ENCODE measurements at regions not wholly inside any gene's neighbourhood (a gene's known extent, or its start where the extent isn't known, plus 50 kb on each side); places are given as distances from the start of the nearest gene placed in this dataset.

DNA sequence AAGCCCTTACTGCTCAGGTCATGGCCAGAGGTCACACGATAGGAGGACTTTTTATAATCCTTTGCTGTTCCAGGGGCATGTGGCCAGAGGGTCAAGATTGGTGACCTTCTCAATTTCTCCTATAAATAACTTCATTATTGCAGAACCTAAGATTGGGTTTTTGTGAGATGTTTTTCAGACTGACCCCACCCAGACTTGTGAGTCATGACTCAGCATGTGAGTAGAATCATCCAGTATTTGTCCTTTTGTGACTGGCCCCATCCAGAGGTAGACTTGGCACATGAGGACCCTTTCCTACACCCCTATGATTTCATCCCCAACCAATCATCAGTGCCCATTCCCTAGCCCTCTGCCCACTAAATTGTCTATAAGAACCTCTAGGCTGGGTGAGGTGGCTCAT lies 84.5 kb upstream of the ABCC4 start:
- TF ChIP-seq, protein P1, sequence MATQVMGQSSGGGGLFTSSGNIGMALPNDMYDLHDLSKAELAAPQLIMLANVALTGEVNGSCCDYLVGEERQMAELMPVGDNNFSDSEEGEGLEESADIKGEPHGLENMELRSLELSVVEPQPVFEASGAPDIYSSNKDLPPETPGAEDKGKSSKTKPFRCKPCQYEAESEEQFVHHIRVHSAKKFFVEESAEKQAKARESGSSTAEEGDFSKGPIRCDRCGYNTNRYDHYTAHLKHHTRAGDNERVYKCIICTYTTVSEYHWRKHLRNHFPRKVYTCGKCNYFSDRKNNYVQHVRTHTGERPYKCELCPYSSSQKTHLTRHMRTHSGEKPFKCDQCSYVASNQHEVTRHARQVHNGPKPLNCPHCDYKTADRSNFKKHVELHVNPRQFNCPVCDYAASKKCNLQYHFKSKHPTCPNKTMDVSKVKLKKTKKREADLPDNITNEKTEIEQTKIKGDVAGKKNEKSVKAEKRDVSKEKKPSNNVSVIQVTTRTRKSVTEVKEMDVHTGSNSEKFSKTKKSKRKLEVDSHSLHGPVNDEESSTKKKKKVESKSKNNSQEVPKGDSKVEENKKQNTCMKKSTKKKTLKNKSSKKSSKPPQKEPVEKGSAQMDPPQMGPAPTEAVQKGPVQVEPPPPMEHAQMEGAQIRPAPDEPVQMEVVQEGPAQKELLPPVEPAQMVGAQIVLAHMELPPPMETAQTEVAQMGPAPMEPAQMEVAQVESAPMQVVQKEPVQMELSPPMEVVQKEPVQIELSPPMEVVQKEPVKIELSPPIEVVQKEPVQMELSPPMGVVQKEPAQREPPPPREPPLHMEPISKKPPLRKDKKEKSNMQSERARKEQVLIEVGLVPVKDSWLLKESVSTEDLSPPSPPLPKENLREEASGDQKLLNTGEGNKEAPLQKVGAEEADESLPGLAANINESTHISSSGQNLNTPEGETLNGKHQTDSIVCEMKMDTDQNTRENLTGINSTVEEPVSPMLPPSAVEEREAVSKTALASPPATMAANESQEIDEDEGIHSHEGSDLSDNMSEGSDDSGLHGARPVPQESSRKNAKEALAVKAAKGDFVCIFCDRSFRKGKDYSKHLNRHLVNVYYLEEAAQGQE (IDR thresholded peaks at IDR 0.05): no peak
- TF ChIP-seq BHLHE40 (IDR thresholded peaks at IDR 0.05; ENCODE audit: low read depth, low read length) (no peak), SREBF2 (IDR thresholded peaks at IDR 0.05) (no peak), MAFK (IDR thresholded peaks at IDR 0.05; ENCODE audit: partially characterized antibody) (peak; percentile 17), HOXA7 (CRISPR knock-in tag; IDR thresholded peaks at IDR 0.05) (no peak), EP300 (IDR thresholded peaks at IDR 0.05) (no peak), POLR2A (IDR thresholded peaks at IDR 0.05; ENCODE audit: low read length) (no peak)
- TF ChIP-seq, protein P2, sequence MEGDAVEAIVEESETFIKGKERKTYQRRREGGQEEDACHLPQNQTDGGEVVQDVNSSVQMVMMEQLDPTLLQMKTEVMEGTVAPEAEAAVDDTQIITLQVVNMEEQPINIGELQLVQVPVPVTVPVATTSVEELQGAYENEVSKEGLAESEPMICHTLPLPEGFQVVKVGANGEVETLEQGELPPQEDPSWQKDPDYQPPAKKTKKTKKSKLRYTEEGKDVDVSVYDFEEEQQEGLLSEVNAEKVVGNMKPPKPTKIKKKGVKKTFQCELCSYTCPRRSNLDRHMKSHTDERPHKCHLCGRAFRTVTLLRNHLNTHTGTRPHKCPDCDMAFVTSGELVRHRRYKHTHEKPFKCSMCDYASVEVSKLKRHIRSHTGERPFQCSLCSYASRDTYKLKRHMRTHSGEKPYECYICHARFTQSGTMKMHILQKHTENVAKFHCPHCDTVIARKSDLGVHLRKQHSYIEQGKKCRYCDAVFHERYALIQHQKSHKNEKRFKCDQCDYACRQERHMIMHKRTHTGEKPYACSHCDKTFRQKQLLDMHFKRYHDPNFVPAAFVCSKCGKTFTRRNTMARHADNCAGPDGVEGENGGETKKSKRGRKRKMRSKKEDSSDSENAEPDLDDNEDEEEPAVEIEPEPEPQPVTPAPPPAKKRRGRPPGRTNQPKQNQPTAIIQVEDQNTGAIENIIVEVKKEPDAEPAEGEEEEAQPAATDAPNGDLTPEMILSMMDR (IDR thresholded peaks at IDR 0.05): no peak

Measured in A549 (cell line).